HepG2 (cell line): ENCODE measurements at regions not wholly inside any gene's neighbourhood (a gene's known extent, or its start where the extent isn't known, plus 50 kb on each side); places are given as distances from the start of the nearest gene placed in this dataset.

ENCODE experiments used
- ATAC-seq: fragments of 200-7000 bp; cut with Tn5 transposase; 3 replicates; pipeline ENCODE4 v1.9.1; 2020; ENCODE audit warnings: mild to moderate bottlenecking, moderate library complexity
- BruUV-seq: library from RNA; stranded (reverse); fragments of 400-500 nt; replicated peaks from 2 replicates; lab custom pipeline; 2021; lab: Mats Ljungman, UMichigan
- CTCF ChIA-PET: fragments of 300-600 bp; formaldehyde crosslinking; extraction: SDS; loops from one replicate; lab custom pipeline; 2021; ENCODE audit warnings: low total read pairs, inconsistent platforms, low intra/inter-chr PET ratio; lab: Yijun Ruan, JAX
- POLR2A ChIA-PET: fragments of 350-600 bp; sonication (Branson Sonifier 250); formaldehyde crosslinking; loops from one replicate; lab custom pipeline; 2020; ENCODE audit warnings: antibody characterized with exemption, inconsistent platforms; lab: Yijun Ruan, JAX
- DNase-seq: peaks from one replicate; pipeline ENCODE4 v3.0.0-alpha.2; 2015; ENCODE audit warnings: low spot score
- FAIRE-seq: peaks from 3 replicates; lab custom pipeline; 2011; peaks lifted over from hg19 to GRCh38; lab: Jason Lieb, UNC
- H2AFZ ChIP-seq: one replicate; pipeline ENCODE4 v1.6.1; 2011; ENCODE audit warnings: low read length, inconsistent platforms
- H3K27ac ChIP-seq: fragments of 300-600 bp; 3 replicates; pipeline ENCODE4 v1.8.0; 2011; ENCODE audit warnings: mixed run types, mild to moderate bottlenecking, mixed read lengths, low read length, inconsistent platforms; ENCODE audit not compliant: insufficient read depth; ENCODE audit errors: extremely low read length
- H3K27me3 ChIP-seq, 2 experiments: fragments of 200-600 bp in 1 of 2; 2 replicates in 1 of 2; 3 replicates in 1 of 2; pipeline versions ENCODE4 v1.6.0 to v1.8.0; 2011; ENCODE audit warnings: low read length in 2 of 2, mild to moderate bottlenecking in 2 of 2, moderate library complexity in 2 of 2, inconsistent platforms in 1 of 2; ENCODE audit not compliant: insufficient read depth in 2 of 2, control insufficient read depth in 1 of 2
- H3K36me3 ChIP-seq, 2 experiments: fragments of 200-600 bp in 1 of 2; replicated peaks in 1 of 2; 2 replicates in 1 of 2; 3 replicates in 1 of 2; pipeline versions ENCODE4 v1.5.1 to v1.8.0; 2011; ENCODE audit warnings: low read length in 2 of 2, inconsistent platforms in 1 of 2; ENCODE audit not compliant: insufficient read depth in 2 of 2, control insufficient read depth in 1 of 2
- H3K4me1 ChIP-seq: 2 replicates; pipeline ENCODE4 v1.5.1; 2012; ENCODE audit warnings: low read length, inconsistent platforms; ENCODE audit not compliant: insufficient read depth
- H3K4me2 ChIP-seq: 2 replicates; pipeline ENCODE4 v1.6.0; 2011; ENCODE audit warnings: low read depth, low read length, inconsistent platforms
- H3K4me3 ChIP-seq, 3 experiments: fragments of 200-600 bp in 1 of 3; sonication (generic), shearing (Covaris generic) in 1 of 3; replicated peaks in 1 of 3; 2 replicates each; pipeline ENCODE4 v1.5.1; 2011 to 2016; ENCODE audit warnings: low read length in 3 of 3, inconsistent platforms in 2 of 3, low read depth in 2 of 3, mild to moderate bottlenecking in 2 of 3, control low read depth in 1 of 3, mixed read lengths in 1 of 3; ENCODE audit not compliant: insufficient read depth in 1 of 3
- H3K79me2 ChIP-seq: one replicate; pipeline ENCODE4 v1.6.1; 2011; ENCODE audit warnings: low read length, inconsistent platforms; ENCODE audit not compliant: insufficient read depth
- H3K9ac ChIP-seq: 2 replicates; pipeline ENCODE4 v1.6.0; 2011; ENCODE audit warnings: mild to moderate bottlenecking, low read depth, low read length, inconsistent platforms; ENCODE audit not compliant: insufficient read depth
- H3K9me3 ChIP-seq: 2 replicates; pipeline ENCODE4 v1.5.1; 2012; ENCODE audit warnings: mild to moderate bottlenecking, low read length
- H4K20me1 ChIP-seq: 2 replicates; pipeline ENCODE4 v1.6.0; 2011; ENCODE audit warnings: inconsistent platforms, mild to moderate bottlenecking, low read length, moderate library complexity; ENCODE audit not compliant: insufficient read depth
- ATF7 ChIP-seq, 2 experiments: fragments of 450-650 bp in 1 of 2; sonication (generic) in 1 of 2; formaldehyde crosslinking in 1 of 2; IDR thresholded peaks; 2 replicates each; pipeline versions ENCODE4 v1.4.0 to v1.6.1; 2016 to 2020; ENCODE audit warnings: antibody characterized with exemption in 1 of 2, mild to moderate bottlenecking in 1 of 2, missing genetic modification reagents in 1 of 2
- HMG20B ChIP-seq: conservative IDR thresholded peaks from 2 replicates; pipeline ENCODE4 v1.6.1; 2016; ENCODE audit warnings: missing genetic modification reagents, missing compliant biosample characterization
- KLF16 ChIP-seq, 2 experiments: sonication (generic) in 1 of 2; formaldehyde crosslinking in 1 of 2; IDR thresholded peaks; 2 replicates each; pipeline versions ENCODE4 v1.6.1 to v1.8.0; 2016 to 2023; ENCODE audit warnings: missing genetic modification reagents in 2 of 2, missing compliant biosample characterization in 1 of 2
- NFATC3 ChIP-seq: sonication (generic); formaldehyde crosslinking; IDR thresholded peaks from 2 replicates; pipeline ENCODE4 v1.5.1; 2020; ENCODE audit warnings: mild to moderate bottlenecking, missing genetic modification reagents
- NFYC ChIP-seq: IDR thresholded peaks from 2 replicates; pipeline ENCODE4 v1.6.1; 2016; ENCODE audit warnings: missing genetic modification reagents, missing compliant biosample characterization
- POLR2G ChIP-seq: fragments of 200-400 bp; formaldehyde crosslinking; IDR thresholded peaks from 2 replicates; pipeline ENCODE4 v1.6.1; 2018; ENCODE audit warnings: mild to moderate bottlenecking, low read depth, low read length, moderate library complexity
- SAP130 ChIP-seq: IDR thresholded peaks from 2 replicates; pipeline ENCODE4 v1.6.1; 2016; ENCODE audit warnings: low read depth
- SMARCE1 ChIP-seq: fragments of 450-650 bp; IDR thresholded peaks from 2 replicates; pipeline ENCODE4 v1.6.1; 2017; ENCODE audit warnings: borderline replicate concordance
- ZNF101 ChIP-seq: sonication (generic); formaldehyde crosslinking; IDR thresholded peaks from 2 replicates; pipeline ENCODE4 v1.4.0; 2020; ENCODE audit warnings: mild to moderate bottlenecking, low read depth, missing genetic modification reagents, borderline replicate concordance
- ZNF251 ChIP-seq: sonication (generic); formaldehyde crosslinking; IDR thresholded peaks from 2 replicates; pipeline ENCODE4 v1.9.0; 2021; ENCODE audit warnings: mild to moderate bottlenecking, missing genetic modification reagents
- ZNF34 ChIP-seq: sonication (generic); formaldehyde crosslinking; IDR thresholded peaks from 2 replicates; pipeline ENCODE4 v1.4.0; 2020; ENCODE audit warnings: mild to moderate bottlenecking, missing genetic modification reagents, borderline replicate concordance
- ZNF772 ChIP-seq: sonication (generic); formaldehyde crosslinking; IDR thresholded peaks from 2 replicates; pipeline ENCODE4 v1.5.0; 2020; ENCODE audit warnings: mild to moderate bottlenecking, missing genetic modification reagents
- ZNF883 ChIP-seq: sonication (generic); formaldehyde crosslinking; IDR thresholded peaks from 2 replicates; pipeline ENCODE4 v1.5.1; 2020; ENCODE audit warnings: mild to moderate bottlenecking, missing genetic modification reagents; ENCODE audit errors: not compliant biosample characterization
- in situ Hi-C: cut with HindIII; loops from 2 replicates; pipeline ENCODE4 v1.10.0; 2017; ENCODE audit warnings: low pct_unique_long_range_greater_than_20kb; ENCODE audit not compliant: extremely low pct_ligation_motif_present
- intact Hi-C: fragments of 100-400 bp; cut with micrococcal nuclease; formaldehyde crosslinking; loops from one replicate; pipeline ENCODE4 v1.10.0; 2022; ENCODE audit not compliant: unreplicated experiment
- TF ChIP-seq, protein P1 (sequence below): sonication (generic); formaldehyde crosslinking; IDR thresholded peaks from 2 replicates; pipeline ENCODE4 v1.8.1; 2022; ENCODE audit warnings: low read depth, mild to moderate bottlenecking, missing genetic modification reagents
- TF ChIP-seq, protein P2 (sequence below): sonication (generic); formaldehyde crosslinking; IDR thresholded peaks from 2 replicates; pipeline ENCODE4 v1.5.1; 2020; ENCODE audit warnings: missing genetic modification reagents, mild to moderate bottlenecking, borderline replicate concordance
- TF ChIP-seq, protein P3 (sequence below): sonication (generic); formaldehyde crosslinking; IDR thresholded peaks from 2 replicates; pipeline ENCODE4 v1.5.0; 2020; ENCODE audit warnings: mild to moderate bottlenecking, missing genetic modification reagents
- TF ChIP-seq, protein P4 (sequence below): sonication (generic); formaldehyde crosslinking; IDR thresholded peaks from 2 replicates; pipeline ENCODE4 v1.4.0; 2020; ENCODE audit warnings: mild to moderate bottlenecking, missing genetic modification reagents
- TF ChIP-seq, protein P5 (sequence below): sonication (generic); formaldehyde crosslinking; IDR thresholded peaks from 2 replicates; pipeline ENCODE4 v1.8.0; 2023; ENCODE audit warnings: mild to moderate bottlenecking, missing genetic modification reagents

DNA sequence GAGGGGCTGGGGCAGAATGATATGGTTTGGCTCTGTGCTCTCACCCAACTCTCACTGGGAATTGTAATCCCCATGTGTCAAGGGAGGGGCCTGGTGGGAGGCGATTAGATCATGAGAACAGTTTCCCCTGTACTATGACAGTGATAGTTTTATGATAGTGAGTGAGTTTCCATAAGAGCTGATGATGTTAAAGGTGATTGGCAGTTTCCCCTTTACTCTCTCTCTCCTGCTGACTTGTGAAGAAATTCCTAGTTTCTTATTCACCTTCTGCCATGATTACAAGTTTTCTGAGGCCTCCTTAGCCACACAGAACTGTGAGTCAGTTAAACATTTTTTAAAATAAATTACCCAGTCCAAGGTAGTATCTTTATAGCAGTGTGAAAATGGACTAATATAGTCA, 120.4 kb upstream of the CDH9 start (continued):
- TF ChIP-seq HMG20B (CRISPR knock-in tag), result no peak
- no peak for TF ChIP-seq NFYC (CRISPR knock-in tag)
- no peak for TF ChIP-seq NFATC3
- TF ChIP-seq ZNF251 (CRISPR knock-in tag), result no peak
- TF ChIP-seq, protein P1, sequence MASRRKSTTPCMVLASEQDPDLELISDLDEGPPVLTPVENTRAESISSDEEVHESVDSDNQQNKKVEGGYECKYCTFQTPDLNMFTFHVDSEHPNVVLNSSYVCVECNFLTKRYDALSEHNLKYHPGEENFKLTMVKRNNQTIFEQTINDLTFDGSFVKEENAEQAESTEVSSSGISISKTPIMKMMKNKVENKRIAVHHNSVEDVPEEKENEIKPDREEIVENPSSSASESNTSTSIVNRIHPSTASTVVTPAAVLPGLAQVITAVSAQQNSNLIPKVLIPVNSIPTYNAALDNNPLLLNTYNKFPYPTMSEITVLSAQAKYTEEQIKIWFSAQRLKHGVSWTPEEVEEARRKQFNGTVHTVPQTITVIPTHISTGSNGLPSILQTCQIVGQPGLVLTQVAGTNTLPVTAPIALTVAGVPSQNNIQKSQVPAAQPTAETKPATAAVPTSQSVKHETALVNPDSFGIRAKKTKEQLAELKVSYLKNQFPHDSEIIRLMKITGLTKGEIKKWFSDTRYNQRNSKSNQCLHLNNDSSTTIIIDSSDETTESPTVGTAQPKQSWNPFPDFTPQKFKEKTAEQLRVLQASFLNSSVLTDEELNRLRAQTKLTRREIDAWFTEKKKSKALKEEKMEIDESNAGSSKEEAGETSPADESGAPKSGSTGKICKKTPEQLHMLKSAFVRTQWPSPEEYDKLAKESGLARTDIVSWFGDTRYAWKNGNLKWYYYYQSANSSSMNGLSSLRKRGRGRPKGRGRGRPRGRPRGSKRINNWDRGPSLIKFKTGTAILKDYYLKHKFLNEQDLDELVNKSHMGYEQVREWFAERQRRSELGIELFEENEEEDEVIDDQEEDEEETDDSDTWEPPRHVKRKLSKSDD (CRISPR knock-in tag), result no peak
- no peak for TF ChIP-seq ZNF883 (CRISPR knock-in tag)
- no peak for TF ChIP-seq ATF7 (IDR thresholded peaks at IDR 0.05)
- TF ChIP-seq ATF7 (CRISPR knock-in tag; IDR thresholded peaks at IDR 0.05), result no peak
- TF ChIP-seq, protein P2, sequence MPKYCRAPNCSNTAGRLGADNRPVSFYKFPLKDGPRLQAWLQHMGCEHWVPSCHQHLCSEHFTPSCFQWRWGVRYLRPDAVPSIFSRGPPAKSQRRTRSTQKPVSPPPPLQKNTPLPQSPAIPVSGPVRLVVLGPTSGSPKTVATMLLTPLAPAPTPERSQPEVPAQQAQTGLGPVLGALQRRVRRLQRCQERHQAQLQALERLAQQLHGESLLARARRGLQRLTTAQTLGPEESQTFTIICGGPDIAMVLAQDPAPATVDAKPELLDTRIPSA (CRISPR knock-in tag), result no peak

DNA sequence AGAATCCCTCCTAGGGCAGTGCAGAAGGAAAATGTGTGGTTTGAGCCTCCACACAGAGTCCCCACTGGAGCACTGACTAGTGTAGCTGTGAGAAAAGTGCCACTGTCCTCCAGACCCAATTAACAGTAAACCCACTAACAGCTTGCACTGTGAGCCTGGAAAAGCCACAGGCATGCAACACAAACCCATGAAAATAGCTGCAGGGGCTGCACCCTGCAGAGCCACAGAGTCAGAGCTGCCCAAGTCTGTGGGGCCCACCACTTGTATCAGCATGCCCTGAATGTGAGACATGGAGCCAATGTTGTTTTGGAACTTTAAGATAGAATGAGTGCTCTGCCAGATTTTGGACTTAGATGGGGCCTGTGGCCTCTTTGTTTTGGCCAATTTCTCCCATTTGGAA, 119.8 kb upstream of the CDH9 start:
- H3K4me1 ChIP-seq, result no peaks in the 10 kb centered on the region
- H3K9ac ChIP-seq, result no peak overlapping the region
- no TSS peak for BruUV-seq
- in situ Hi-C loops (no loop called here), intact Hi-C loops (no loop called here)
- H3K4me2 ChIP-seq, result no peak overlapping the region
- H3K9me3 ChIP-seq, result peaks cover 50% of the 10 kb centered on the region
- ChIA-PET CTCF (no interaction called here), POLR2A (no interaction called here)
- no peak overlapping the region for H2AFZ ChIP-seq
- ATAC-seq (no peak), FAIRE-seq (no peak), DNase-seq (no peak)
- no peaks in the 10 kb centered on the region for H3K79me2 ChIP-seq
- no peaks in the 10 kb centered on the region for H3K36me3 ChIP-seq
- H4K20me1 ChIP-seq, result no peaks in the 10 kb centered on the region
- H3K4me3 ChIP-seq, result no peak overlapping the region
- H3K27ac ChIP-seq, result no peak overlapping the region
- H3K27me3 ChIP-seq, result no peaks in the 10 kb centered on the region; a peak in 1 of 5 replicates
- TF ChIP-seq, protein P3, sequence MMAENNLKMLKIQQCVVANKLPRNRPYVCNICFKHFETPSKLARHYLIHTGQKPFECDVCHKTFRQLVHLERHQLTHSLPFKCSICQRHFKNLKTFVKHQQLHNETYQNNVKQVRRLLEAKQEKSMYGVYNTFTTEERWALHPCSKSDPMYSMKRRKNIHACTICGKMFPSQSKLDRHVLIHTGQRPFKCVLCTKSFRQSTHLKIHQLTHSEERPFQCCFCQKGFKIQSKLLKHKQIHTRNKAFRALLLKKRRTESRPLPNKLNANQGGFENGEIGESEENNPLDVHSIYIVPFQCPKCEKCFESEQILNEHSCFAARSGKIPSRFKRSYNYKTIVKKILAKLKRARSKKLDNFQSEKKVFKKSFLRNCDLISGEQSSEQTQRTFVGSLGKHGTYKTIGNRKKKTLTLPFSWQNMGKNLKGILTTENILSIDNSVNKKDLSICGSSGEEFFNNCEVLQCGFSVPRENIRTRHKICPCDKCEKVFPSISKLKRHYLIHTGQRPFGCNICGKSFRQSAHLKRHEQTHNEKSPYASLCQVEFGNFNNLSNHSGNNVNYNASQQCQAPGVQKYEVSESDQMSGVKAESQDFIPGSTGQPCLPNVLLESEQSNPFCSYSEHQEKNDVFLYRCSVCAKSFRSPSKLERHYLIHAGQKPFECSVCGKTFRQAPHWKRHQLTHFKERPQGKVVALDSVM (CRISPR knock-in tag), result no peak
- TF ChIP-seq ZNF101 (no peak), POLR2G (no peak), KLF16 (CRISPR knock-in tag; IDR thresholded peaks at IDR 0.05) (no peak), SMARCE1 (no peak), SAP130 (CRISPR knock-in tag) (no peak), ZNF34 (CRISPR knock-in tag) (no peak), ZNF772 (CRISPR knock-in tag) (no peak)
- TF ChIP-seq, protein P4, sequence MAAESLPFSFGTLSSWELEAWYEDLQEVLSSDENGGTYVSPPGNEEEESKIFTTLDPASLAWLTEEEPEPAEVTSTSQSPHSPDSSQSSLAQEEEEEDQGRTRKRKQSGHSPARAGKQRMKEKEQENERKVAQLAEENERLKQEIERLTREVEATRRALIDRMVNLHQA, result no peak
- TF ChIP-seq, protein P5, sequence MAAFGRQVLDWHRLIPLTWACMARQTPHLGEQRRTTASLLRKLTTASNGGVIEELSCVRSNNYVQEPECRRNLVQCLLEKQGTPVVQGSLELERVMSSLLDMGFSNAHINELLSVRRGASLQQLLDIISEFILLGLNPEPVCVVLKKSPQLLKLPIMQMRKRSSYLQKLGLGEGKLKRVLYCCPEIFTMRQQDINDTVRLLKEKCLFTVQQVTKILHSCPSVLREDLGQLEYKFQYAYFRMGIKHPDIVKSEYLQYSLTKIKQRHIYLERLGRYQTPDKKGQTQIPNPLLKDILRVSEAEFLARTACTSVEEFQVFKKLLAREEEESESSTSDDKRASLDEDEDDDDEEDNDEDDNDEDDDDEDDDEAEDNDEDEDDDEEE (CRISPR knock-in tag), result no peak
